Neural cell (in vitro differentiated cells): ENCODE measurements at regions not wholly inside any gene's neighbourhood (a gene's known extent, or its start where the extent isn't known, plus 50 kb on each side); places are given as distances from the start of the nearest gene placed in this dataset.

Experiments
- H2AFZ ChIP-seq: fragments of 200-600, 300-800 bp; sonication (generic), shearing (Covaris generic); 2 replicates; pipeline ENCODE4 v1.6.0; 2014; ENCODE audit warnings: low read depth, mild to moderate bottlenecking, antibody characterized with exemption, low read length, moderate library complexity
- H3F3A ChIP-seq: fragments of 200-600 bp; shearing (Covaris generic); 2 replicates; pipeline ENCODE4 v1.6.1; 2016; ENCODE audit warnings: mild to moderate bottlenecking, moderate library complexity, mixed read lengths, antibody characterized with exemption, low read length; ENCODE audit not compliant: insufficient read depth, poor library complexity, severe bottlenecking
- H3K27ac ChIP-seq: fragments of 200-600, 300-800 bp; sonication (generic), shearing (Covaris generic); 2 replicates; pipeline ENCODE4 v1.5.1; 2014; ENCODE audit warnings: mild to moderate bottlenecking, low read length, moderate library complexity
- H3K27me3 ChIP-seq: fragments of 300-800, 200-600 bp; sonication (generic), shearing (Covaris generic); 2 replicates; pipeline ENCODE4 v1.6.0; 2014; ENCODE audit warnings: mild to moderate bottlenecking, low read depth, low read length, moderate library complexity; ENCODE audit not compliant: insufficient read depth
- H3K36me3 ChIP-seq: fragments of 300-800, 200-600 bp; sonication (generic), shearing (Covaris generic); 2 replicates; pipeline ENCODE4 v1.5.1; 2014; ENCODE audit warnings: mild to moderate bottlenecking, antibody characterized with exemption, low read length, moderate library complexity; ENCODE audit not compliant: insufficient read depth
- H3K4me2 ChIP-seq: fragments of 300-800, 200-600 bp; sonication (generic), shearing (Covaris generic); 2 replicates; pipeline ENCODE4 v1.6.0; 2014; ENCODE audit warnings: mild to moderate bottlenecking, low read length
- H3K4me3 ChIP-seq: fragments of 300-800, 200-600 bp; sonication (generic), shearing (Covaris generic); 2 replicates; pipeline ENCODE4 v1.5.1; 2014; ENCODE audit warnings: mild to moderate bottlenecking, low read length, moderate library complexity
- H3K79me2 ChIP-seq: fragments of 200-600 bp; shearing (Covaris generic); replicated peaks from 2 replicates; pipeline ENCODE4 v1.6.0; 2014; ENCODE audit warnings: mild to moderate bottlenecking, low read length, moderate library complexity; ENCODE audit not compliant: insufficient read depth
- H3K9ac ChIP-seq: fragments of 300-800, 200-600 bp; sonication (generic), shearing (Covaris generic); 2 replicates; pipeline ENCODE4 v1.6.1; 2016; ENCODE audit warnings: mild to moderate bottlenecking, low read length, mixed read lengths
- H3K9me2 ChIP-seq: fragments of 200-600 bp; shearing (Covaris generic); 2 replicates; pipeline ENCODE4 v1.6.1; 2016; ENCODE audit warnings: mild to moderate bottlenecking, low read length, mixed read lengths; ENCODE audit not compliant: insufficient read depth
- H3K9me3 ChIP-seq: fragments of 200-600, 300-800 bp; sonication (generic), shearing (Covaris generic); 2 replicates; pipeline ENCODE4 v1.6.1; 2016; ENCODE audit warnings: mild to moderate bottlenecking, mixed run types, low read length, moderate library complexity, mixed read lengths
- H4K20me1 ChIP-seq: fragments of 200-600 bp; shearing (Covaris generic); 2 replicates; pipeline ENCODE4 v1.6.1; 2016; ENCODE audit warnings: mild to moderate bottlenecking, mixed run types; ENCODE audit not compliant: insufficient read depth
- EP300 ChIP-seq: fragments of 450-650 bp; conservative IDR thresholded peaks from 2 replicates; pipeline ENCODE4 v1.6.1; 2014; ENCODE audit warnings: antibody characterized with exemption, mild to moderate bottlenecking, moderate library complexity; ENCODE audit not compliant: poor library complexity, severe bottlenecking
- EZH2 ChIP-seq: fragments of 200-600, 300-800 bp; shearing (Covaris generic), sonication (generic); IDR thresholded peaks from 2 replicates; pipeline ENCODE4 v1.6.1; 2014; ENCODE audit warnings: antibody characterized with exemption, low read length, borderline replicate concordance, mild to moderate bottlenecking; ENCODE audit not compliant: insufficient read depth, poor library complexity, severe bottlenecking
- MXI1 ChIP-seq: fragments of 450-650 bp; conservative IDR thresholded peaks from 2 replicates; pipeline ENCODE4 v1.6.1; 2014; ENCODE audit warnings: antibody characterized with exemption, mild to moderate bottlenecking; ENCODE audit not compliant: poor library complexity, severe bottlenecking
- POLR2AphosphoS5 ChIP-seq: IDR thresholded peaks from 2 replicates; pipeline ENCODE4 v1.6.1; 2012
- RAD21 ChIP-seq: fragments of 450-650 bp; conservative IDR thresholded peaks from 2 replicates; pipeline ENCODE4 v1.6.1; 2014; ENCODE audit warnings: antibody characterized with exemption, mild to moderate bottlenecking, moderate library complexity
- SMC3 ChIP-seq: fragments of 450-650 bp; conservative IDR thresholded peaks from 2 replicates; pipeline ENCODE4 v1.6.1; 2014; ENCODE audit warnings: antibody characterized with exemption, mild to moderate bottlenecking, moderate library complexity; ENCODE audit not compliant: poor library complexity
- TAF1 ChIP-seq: IDR thresholded peaks from 2 replicates; pipeline ENCODE4 v1.6.1; 2012; ENCODE audit warnings: low read depth
- TF ChIP-seq, protein P1 (sequence below): fragments of 450-650 bp; IDR thresholded peaks from 2 replicates; pipeline ENCODE4 v1.5.1; 2014; ENCODE audit warnings: antibody characterized with exemption, mild to moderate bottlenecking, moderate library complexity; ENCODE audit not compliant: poor library complexity, severe bottlenecking
- TF ChIP-seq, protein P2 (sequence below): IDR thresholded peaks from 2 replicates; pipeline ENCODE4 v1.6.1; 2012; ENCODE audit warnings: borderline replicate concordance

DNA sequence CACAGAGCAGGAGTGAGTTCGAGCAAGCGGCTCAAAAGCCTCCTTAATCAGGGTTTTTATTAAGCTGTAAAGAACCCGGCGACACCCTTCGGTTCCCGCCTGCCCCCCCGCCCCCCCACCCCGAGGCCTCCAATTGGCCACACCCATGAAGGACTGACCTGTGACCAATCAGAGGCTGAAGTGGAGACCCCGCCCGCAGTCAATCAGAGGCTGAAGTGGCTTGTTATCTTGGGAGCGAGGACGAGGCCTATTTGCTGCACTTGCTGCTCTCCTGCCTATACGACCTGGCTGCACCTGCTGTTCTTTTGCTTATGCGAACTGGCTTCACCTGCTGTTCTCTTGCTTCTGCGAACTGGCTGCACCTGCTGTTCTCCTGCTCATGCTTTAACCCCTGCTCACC is 844.9 kb downstream of the OLFM4 start:
- no peak for TF ChIP-seq POLR2AphosphoS5
- no peak for TF ChIP-seq MXI1
- TF ChIP-seq EZH2, result no peak
- TF ChIP-seq, protein P1, sequence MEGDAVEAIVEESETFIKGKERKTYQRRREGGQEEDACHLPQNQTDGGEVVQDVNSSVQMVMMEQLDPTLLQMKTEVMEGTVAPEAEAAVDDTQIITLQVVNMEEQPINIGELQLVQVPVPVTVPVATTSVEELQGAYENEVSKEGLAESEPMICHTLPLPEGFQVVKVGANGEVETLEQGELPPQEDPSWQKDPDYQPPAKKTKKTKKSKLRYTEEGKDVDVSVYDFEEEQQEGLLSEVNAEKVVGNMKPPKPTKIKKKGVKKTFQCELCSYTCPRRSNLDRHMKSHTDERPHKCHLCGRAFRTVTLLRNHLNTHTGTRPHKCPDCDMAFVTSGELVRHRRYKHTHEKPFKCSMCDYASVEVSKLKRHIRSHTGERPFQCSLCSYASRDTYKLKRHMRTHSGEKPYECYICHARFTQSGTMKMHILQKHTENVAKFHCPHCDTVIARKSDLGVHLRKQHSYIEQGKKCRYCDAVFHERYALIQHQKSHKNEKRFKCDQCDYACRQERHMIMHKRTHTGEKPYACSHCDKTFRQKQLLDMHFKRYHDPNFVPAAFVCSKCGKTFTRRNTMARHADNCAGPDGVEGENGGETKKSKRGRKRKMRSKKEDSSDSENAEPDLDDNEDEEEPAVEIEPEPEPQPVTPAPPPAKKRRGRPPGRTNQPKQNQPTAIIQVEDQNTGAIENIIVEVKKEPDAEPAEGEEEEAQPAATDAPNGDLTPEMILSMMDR, result no peak
- TF ChIP-seq, protein P2, sequence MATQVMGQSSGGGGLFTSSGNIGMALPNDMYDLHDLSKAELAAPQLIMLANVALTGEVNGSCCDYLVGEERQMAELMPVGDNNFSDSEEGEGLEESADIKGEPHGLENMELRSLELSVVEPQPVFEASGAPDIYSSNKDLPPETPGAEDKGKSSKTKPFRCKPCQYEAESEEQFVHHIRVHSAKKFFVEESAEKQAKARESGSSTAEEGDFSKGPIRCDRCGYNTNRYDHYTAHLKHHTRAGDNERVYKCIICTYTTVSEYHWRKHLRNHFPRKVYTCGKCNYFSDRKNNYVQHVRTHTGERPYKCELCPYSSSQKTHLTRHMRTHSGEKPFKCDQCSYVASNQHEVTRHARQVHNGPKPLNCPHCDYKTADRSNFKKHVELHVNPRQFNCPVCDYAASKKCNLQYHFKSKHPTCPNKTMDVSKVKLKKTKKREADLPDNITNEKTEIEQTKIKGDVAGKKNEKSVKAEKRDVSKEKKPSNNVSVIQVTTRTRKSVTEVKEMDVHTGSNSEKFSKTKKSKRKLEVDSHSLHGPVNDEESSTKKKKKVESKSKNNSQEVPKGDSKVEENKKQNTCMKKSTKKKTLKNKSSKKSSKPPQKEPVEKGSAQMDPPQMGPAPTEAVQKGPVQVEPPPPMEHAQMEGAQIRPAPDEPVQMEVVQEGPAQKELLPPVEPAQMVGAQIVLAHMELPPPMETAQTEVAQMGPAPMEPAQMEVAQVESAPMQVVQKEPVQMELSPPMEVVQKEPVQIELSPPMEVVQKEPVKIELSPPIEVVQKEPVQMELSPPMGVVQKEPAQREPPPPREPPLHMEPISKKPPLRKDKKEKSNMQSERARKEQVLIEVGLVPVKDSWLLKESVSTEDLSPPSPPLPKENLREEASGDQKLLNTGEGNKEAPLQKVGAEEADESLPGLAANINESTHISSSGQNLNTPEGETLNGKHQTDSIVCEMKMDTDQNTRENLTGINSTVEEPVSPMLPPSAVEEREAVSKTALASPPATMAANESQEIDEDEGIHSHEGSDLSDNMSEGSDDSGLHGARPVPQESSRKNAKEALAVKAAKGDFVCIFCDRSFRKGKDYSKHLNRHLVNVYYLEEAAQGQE, result no peak
- no peak for TF ChIP-seq SMC3
- no peak for TF ChIP-seq RAD21
- no peak for TF ChIP-seq EP300
- TF ChIP-seq TAF1, result no peak
- no peak overlapping the region for H3K4me2 ChIP-seq
- no peak overlapping the region for H3K9ac ChIP-seq
- H2AFZ ChIP-seq, result no peak overlapping the region
- no peaks in the 10 kb centered on the region for H3K79me2 ChIP-seq
- no peaks in the 10 kb centered on the region for H3F3A ChIP-seq
- H3K36me3 ChIP-seq, result no peaks in the 10 kb centered on the region
- H3K9me3 ChIP-seq, result no peaks in the 10 kb centered on the region
- no peaks in the 10 kb centered on the region for H4K20me1 ChIP-seq
- H3K27me3 ChIP-seq, result no peaks in the 10 kb centered on the region
- H3K4me3 ChIP-seq, result no peak overlapping the region
- H3K9me2 ChIP-seq, result no peaks in the 10 kb centered on the region
- H3K27ac ChIP-seq, result no peak overlapping the region

DNA sequence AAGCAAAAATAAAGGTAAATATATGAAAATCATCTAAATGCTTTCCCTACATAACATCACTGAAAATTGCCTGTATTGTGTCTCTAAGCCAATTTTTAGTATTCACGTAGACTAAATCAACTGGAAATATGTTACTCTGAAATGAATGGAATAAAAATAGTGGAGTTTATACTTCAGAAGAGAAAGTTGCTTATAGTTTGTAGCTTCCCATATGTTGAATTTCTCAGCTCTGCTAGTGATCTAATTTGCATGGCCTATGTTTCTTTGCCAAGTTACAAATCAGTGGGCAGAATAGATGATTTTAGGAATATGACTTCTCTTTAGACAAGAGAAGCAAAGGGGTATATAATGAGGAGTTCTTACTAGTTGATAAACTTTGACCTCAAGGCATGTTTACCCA is 850.2 kb downstream of the OLFM4 start:
- Histone ChIP-seq H3K4me3 (no peak overlapping the region), H3K9ac (no peak overlapping the region), H3K27ac (no peak overlapping the region), H3K27me3 (no peaks in the 10 kb centered on the region), H3K4me2 (no peak overlapping the region), H4K20me1 (no peaks in the 10 kb centered on the region), H3K36me3 (no peaks in the 10 kb centered on the region), H3K79me2 (no peaks in the 10 kb centered on the region), H3K9me3 (no peaks in the 10 kb centered on the region), H3K9me2 (no peaks in the 10 kb centered on the region), H3F3A (no peaks in the 10 kb centered on the region), H2AFZ (no peak overlapping the region)
- TF ChIP-seq POLR2AphosphoS5, result no peak
- TF ChIP-seq SMC3, result no peak
- TF ChIP-seq MXI1, result no peak
- TF ChIP-seq EP300, result no peak
- TF ChIP-seq, protein P2, result no peak
- no peak for TF ChIP-seq RAD21
- TF ChIP-seq, protein P1, result no peak
- no peak for TF ChIP-seq EZH2
- TF ChIP-seq TAF1, result no peak
